ENCODE measurements at regions not wholly inside any gene's neighbourhood (a gene's known extent, or its start where the extent isn't known, plus 50 kb on each side); places are given as distances from the start of the nearest gene placed in this dataset.

- TF ChIP-seq CTCF (conservative IDR thresholded peaks at IDR 0.05; ENCODE audit: low read length) (no peak), EZH2phosphoT487 (IDR thresholded peaks at IDR 0.05; ENCODE audit: borderline replicate concordance) (no peak)
Measured at GRCh38 chr10:123484722-123485121, 181.4 kb upstream of the GPR26 start.
